ENCODE measurements at regions not wholly inside any gene's neighbourhood (a gene's known extent, or its start where the extent isn't known, plus 50 kb on each side); places are given as distances from the start of the nearest gene placed in this dataset.

DNA sequence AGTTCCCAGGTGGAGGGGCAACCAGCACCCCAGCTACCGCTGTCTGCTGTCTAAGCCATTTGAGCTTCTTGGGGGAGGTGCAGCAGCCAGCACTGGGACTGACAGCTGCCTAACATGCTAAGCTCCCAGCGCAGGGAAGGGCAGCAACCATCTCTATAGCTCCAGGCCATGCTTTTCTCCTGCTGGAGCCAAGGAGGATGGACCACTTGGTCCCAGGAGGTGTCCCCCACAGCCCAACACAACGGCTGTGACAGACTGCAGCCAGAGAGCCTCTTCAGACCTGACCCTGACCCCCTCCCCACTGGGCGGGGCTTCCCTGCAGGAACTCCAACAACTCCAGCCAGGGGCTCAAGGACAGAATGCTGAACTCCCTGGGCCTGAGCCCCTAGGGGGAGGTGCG is 370.6 kb upstream of the REG3G start:
- no peaks in the 10 kb centered on the region for H3K4me1 ChIP-seq (ENCODE audit: insufficient read depth, low read length)
- BruUV-seq (replicated peaks): no TSS peak
- no peaks in the 10 kb centered on the region for H4K20me1 ChIP-seq (ENCODE audit: insufficient read depth, low read length)
- ATAC-seq: peak; percentile 59
- 0% methylated on average over 5 of the region's 5 CpGs for WGBS (ENCODE audit: low lambda C conversion rate)
- no peak overlapping the region for H2AFZ ChIP-seq (ENCODE audit: low read length)
- TF ChIP-seq ONECUT2 (CRISPR knock-in tag; IDR thresholded peaks at IDR 0.05) (no peak), FOXK1 (CRISPR knock-in tag; IDR thresholded peaks at IDR 0.05; ENCODE audit: borderline replicate concordance, low read depth) (no peak), NRL (CRISPR knock-in tag; IDR thresholded peaks at IDR 0.05; ENCODE audit: borderline replicate concordance) (no peak), ZNF530 (CRISPR knock-in tag; IDR thresholded peaks at IDR 0.05; ENCODE audit: low read depth) (no peak), ZNF777 (CRISPR knock-in tag; IDR thresholded peaks at IDR 0.05) (no peak), YEATS4 (CRISPR knock-in tag; IDR thresholded peaks at IDR 0.05; ENCODE audit: borderline replicate concordance) (no peak), IRF9 (CRISPR knock-in tag; IDR thresholded peaks at IDR 0.05; ENCODE audit: borderline replicate concordance) (no peak), FOXO1 (CRISPR knock-in tag; IDR thresholded peaks at IDR 0.05) (no peak), ZFX (CRISPR knock-in tag; IDR thresholded peaks at IDR 0.05; ENCODE audit: low read depth) (no peak)
- TF ChIP-seq, protein P1, sequence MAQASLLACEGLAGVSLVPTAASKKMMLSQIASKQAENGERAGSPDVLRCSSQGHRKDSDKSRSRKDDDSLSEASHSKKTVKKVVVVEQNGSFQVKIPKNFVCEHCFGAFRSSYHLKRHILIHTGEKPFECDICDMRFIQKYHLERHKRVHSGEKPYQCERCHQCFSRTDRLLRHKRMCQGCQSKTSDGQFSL (CRISPR knock-in tag; IDR thresholded peaks at IDR 0.05): no peak
- TF ChIP-seq, protein P2, sequence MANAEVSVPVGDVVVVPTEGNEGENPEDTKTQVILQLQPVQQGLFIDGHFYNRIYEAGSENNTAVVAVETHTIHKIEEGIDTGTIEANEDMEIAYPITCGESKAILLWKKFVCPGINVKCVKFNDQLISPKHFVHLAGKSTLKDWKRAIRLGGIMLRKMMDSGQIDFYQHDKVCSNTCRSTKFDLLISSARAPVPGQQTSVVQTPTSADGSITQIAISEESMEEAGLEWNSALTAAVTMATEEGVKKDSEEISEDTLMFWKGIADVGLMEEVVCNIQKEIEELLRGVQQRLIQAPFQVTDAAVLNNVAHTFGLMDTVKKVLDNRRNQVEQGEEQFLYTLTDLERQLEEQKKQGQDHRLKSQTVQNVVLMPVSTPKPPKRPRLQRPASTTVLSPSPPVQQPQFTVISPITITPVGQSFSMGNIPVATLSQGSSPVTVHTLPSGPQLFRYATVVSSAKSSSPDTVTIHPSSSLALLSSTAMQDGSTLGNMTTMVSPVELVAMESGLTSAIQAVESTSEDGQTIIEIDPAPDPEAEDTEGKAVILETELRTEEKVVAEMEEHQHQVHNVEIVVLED (CRISPR knock-in tag; IDR thresholded peaks at IDR 0.05; ENCODE audit: borderline replicate concordance): no peak
- TF ChIP-seq, protein P3, sequence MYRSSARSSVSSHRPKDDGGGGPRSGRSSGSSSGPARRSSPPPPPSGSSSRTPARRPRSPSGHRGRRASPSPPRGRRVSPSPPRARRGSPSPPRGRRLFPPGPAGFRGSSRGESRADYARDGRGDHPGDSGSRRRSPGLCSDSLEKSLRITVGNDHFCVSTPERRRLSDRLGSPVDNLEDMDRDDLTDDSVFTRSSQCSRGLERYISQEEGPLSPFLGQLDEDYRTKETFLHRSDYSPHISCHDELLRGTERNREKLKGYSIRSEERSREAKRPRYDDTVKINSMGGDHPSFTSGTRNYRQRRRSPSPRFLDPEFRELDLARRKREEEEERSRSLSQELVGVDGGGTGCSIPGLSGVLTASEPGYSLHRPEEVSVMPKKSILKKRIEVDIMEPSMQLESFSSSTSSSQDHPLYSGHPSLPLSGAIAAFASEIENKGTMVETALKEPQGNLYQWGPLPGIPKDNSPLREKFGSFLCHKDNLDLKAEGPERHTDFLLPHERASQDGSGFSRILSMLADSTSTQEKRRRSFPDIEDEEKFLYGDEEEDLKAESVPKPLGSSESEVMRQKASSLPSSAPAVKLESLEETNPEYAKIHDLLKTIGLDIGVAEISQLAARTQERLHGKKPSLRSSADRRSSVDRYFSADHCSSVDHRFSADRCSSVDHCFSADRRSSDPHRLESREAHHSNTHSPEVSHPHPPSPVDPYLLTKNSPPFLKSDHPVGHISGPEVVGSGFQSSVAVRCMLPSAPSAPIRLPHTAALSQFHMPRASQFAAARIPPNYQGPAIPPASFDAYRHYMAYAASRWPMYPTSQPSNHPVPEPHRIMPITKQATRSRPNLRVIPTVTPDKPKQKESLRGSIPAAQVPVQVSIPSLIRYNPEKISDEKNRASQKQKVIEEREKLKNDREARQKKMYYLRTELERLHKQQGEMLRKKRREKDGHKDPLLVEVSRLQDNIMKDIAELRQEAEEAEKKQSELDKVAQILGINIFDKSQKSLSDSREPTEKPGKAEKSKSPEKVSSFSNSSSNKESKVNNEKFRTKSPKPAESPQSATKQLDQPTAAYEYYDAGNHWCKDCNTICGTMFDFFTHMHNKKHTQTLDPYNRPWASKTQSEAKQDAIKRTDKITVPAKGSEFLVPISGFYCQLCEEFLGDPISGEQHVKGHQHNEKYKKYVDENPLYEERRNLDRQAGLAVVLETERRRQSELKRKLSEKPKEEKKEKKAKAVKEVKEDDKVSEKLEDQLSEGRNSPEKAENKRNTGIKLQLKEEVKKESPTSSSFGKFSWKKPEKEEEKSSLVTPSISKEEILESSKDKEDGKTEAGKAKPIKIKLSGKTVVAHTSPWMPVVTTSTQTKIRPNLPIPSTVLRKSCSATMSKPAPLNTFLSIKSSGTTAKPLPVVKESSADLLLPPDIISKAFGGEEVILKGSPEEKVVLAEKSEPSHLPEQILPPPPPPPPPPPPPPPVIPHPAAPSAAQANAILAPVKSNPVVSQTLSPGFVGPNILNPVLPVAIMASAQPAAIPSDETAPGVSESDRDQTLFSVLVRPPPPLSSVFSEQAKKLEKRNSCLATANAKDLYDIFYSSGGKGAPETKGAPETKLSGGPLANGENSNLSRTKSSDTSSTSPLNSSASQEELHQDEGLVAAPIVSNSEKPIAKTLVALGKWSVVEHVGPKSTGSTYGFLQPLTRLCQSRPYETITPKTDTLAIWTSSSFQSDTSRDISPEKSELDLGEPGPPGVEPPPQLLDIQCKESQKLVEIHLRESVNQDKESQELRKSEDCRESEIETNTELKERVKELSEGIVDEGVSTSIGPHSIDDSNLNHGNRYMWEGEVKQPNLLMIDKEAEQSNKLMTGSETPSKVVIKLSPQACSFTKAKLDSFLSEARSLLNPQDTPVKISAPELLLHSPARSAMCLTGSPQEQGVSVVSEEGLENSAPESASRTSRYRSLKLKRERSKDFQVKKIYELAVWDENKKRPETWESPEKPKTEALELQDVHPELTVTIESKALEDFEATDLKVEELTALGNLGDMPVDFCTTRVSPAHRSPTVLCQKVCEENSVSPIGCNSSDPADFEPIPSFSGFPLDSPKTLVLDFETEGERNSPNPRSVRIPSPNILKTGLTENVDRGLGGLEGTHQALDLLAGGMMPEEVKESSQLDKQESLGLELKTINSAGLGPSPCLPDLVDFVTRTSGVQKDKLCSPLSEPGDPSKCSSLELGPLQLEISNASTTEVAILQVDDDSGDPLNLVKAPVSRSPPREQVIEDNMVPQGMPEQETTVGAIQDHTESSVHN (CRISPR knock-in tag; IDR thresholded peaks at IDR 0.05): no peak
- TF ChIP-seq, protein P4, sequence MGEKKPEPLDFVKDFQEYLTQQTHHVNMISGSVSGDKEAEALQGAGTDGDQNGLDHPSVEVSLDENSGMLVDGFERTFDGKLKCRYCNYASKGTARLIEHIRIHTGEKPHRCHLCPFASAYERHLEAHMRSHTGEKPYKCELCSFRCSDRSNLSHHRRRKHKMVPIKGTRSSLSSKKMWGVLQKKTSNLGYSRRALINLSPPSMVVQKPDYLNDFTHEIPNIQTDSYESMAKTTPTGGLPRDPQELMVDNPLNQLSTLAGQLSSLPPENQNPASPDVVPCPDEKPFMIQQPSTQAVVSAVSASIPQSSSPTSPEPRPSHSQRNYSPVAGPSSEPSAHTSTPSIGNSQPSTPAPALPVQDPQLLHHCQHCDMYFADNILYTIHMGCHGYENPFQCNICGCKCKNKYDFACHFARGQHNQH (CRISPR knock-in tag; IDR thresholded peaks at IDR 0.05): no peak
- H3K9ac ChIP-seq (ENCODE audit: insufficient read depth, low read depth, low read length): no peak overlapping the region
- H3K4me2 ChIP-seq (ENCODE audit: low read depth, low read length): no peak overlapping the region
- POLR2A ChIA-PET: no interaction called here
- CTCF ChIA-PET (ENCODE audit: low intra/inter-chr PET ratio, low total read pairs): no interaction called here
- no peaks in the 10 kb centered on the region for H3K27me3 ChIP-seq (ENCODE audit: control insufficient read depth in 1 of 2, insufficient read depth in 2 of 2, low read length in 2 of 2)
- no peak for FAIRE-seq
- no peaks in the 10 kb centered on the region for H3K79me2 ChIP-seq (ENCODE audit: insufficient read depth, low read length)
- H3K36me3 ChIP-seq (replicated peaks in 1 of 2; ENCODE audit: control insufficient read depth in 1 of 2, insufficient read depth in 2 of 2, low read length in 2 of 2): no peaks in the 10 kb centered on the region
- H3K4me3 ChIP-seq (replicated peaks in 1 of 3; ENCODE audit: insufficient read depth in 1 of 3, low read depth in 2 of 3, low read length in 3 of 3): no peak overlapping the region
- H3K27ac ChIP-seq (ENCODE audit: extremely low read length, insufficient read depth, low read length): no peak overlapping the region
- DNase-seq (ENCODE audit: low spot score): no peak
- no peaks in the 10 kb centered on the region for H3K9me3 ChIP-seq (ENCODE audit: low read length)
- intact Hi-C loops (cut with micrococcal nuclease; ENCODE audit: unreplicated experiment): no loop called here
- in situ Hi-C loops (cut with HindIII; ENCODE audit: extremely low pct_ligation_motif_present, low pct_unique_long_range_greater_than_20kb): no loop called here

Data from HepG2 (cell line).